GM18505 (cell line): ENCODE measurements at regions not wholly inside any gene's neighbourhood (a gene's known extent, or its start where the extent isn't known, plus 50 kb on each side); places are given as distances from the start of the nearest gene placed in this dataset.
"Not testable (repeated sequence)": the region's sequence is repeated elsewhere in the genome, so short reads cannot be mapped to it uniquely, and the experiment has no call there.

ENCODE experiments used
- ATAC-seq: cut with Tn5 transposase; IDR thresholded peaks from one replicate; pipeline ENCODE4 v1.9.1; 2021; ENCODE audit not compliant: unreplicated experiment
- POLR2A ChIP-seq: IDR thresholded peaks from 4 replicates; pipeline ENCODE4 v1.6.1; 2011; ENCODE audit warnings: borderline replicate concordance; ENCODE audit not compliant: insufficient read depth, insufficient read length; ENCODE audit errors: extremely low read depth

- no peak for ATAC-seq
- no peak for TF ChIP-seq POLR2A
Measured at GRCh38 chr5:61215996-61216395, 53.7 kb upstream of the SMIM15 start.

- no peak for TF ChIP-seq POLR2A
- no peak for ATAC-seq
Measured at GRCh38 chr5:61216741-61217140, 54.5 kb upstream of the SMIM15 start.

- ATAC-seq, result no peak
- no peak for TF ChIP-seq POLR2A
Measured at GRCh38 chr5:61217214-61217613, 54.9 kb upstream of the SMIM15 start.

- no peak for TF ChIP-seq POLR2A
- ATAC-seq, result no peak
Measured at GRCh38 chr5:61228229-61228628, 66.0 kb upstream of the SMIM15 start.

- TF ChIP-seq POLR2A, result no peak
- peak; percentile 66 for ATAC-seq
Measured at GRCh38 chr5:61228691-61229280, 66.5 kb upstream of the SMIM15 start.

GRCh38 chr5:61229416-61229815, 67.1 kb upstream of the SMIM15 start:
- ATAC-seq, result no peak
- TF ChIP-seq POLR2A, result no peak

GRCh38 chr5:61230492-61230891, 68.2 kb upstream of the SMIM15 start:
- ATAC-seq, result no peak

GRCh38 chr5:61231813-61232212, 69.5 kb upstream of the SMIM15 start:
- TF ChIP-seq POLR2A, result no peak
- ATAC-seq, result no peak

More at GRCh38 chr5:61230492-61230891, 68.2 kb upstream of the SMIM15 start:
- no peak for TF ChIP-seq POLR2A

GRCh38 chr5:61232490-61233050, 70.3 kb upstream of the SMIM15 start:
- TF ChIP-seq POLR2A, result no peak
- no peak for ATAC-seq

- no peak for TF ChIP-seq POLR2A
- no peak for ATAC-seq
Measured at GRCh38 chr5:61234019-61234418, 71.8 kb upstream of the SMIM15 start.

GRCh38 chr5:61236715-61237114, 74.4 kb upstream of the SMIM15 start:
- ATAC-seq, result not testable (repeated sequence)

- no peak for ATAC-seq
- no peak for TF ChIP-seq POLR2A
Measured at GRCh38 chr5:61245486-61245885, 83.2 kb upstream of the SMIM15 start.

- TF ChIP-seq POLR2A, result no peak
- no peak for ATAC-seq
Measured at GRCh38 chr5:61245936-61246335, 83.7 kb upstream of the SMIM15 start.

GRCh38 chr5:61246768-61247307, 84.6 kb upstream of the SMIM15 start:
- no peak for ATAC-seq
- no peak for TF ChIP-seq POLR2A

GRCh38 chr5:61251874-61252642, 80.0 kb upstream of the ZSWIM6 start:
- TF ChIP-seq POLR2A, result no peak
- ATAC-seq, result no peak

GRCh38 chr5:61252643-61252925, 79.5 kb upstream of the ZSWIM6 start:
- no peak for ATAC-seq
- no peak for TF ChIP-seq POLR2A
